NCI-H146 treated with DMSO at 0.1 percent for 48 hours (cell line): ENCODE measurements at regions not wholly inside any gene's neighbourhood (a gene's known extent, or its start where the extent isn't known, plus 50 kb on each side); places are given as distances from the start of the nearest gene placed in this dataset.

Experiments used
- DNase-seq: peaks from one replicate; lab custom pipeline; 2025; ENCODE audit not compliant: unreplicated experiment; lab: John Stamatoyannopoulos, UW

- DNase-seq, result no peak
Measured at GRCh38 chr17:68749349-68750207, 148.4 kb upstream of the FAM20A start.

DNA sequence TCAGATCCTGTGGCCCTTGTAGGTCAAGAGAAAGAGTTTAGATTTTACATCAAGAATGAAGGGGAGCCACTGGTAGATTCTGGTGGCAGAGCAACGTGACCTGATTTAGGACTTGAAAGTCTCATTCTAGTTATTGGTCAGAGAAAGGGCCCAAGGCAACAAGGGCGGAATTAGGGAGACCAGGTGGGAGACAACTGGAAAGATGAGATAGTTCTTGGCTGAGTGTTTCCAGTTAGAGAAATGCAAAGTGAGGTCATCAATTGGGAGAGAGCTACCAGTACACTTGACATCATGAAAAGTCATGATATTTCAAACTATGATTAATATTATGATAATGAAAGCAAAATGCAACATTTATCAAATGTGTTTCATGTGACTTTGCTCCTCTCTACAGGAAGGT lies 147.2 kb upstream of the FAM20A start:
- no peak for DNase-seq

- DNase-seq, result no peak
Measured at GRCh38 chr17:68740555-68741447, 139.6 kb upstream of the FAM20A start.

DNA sequence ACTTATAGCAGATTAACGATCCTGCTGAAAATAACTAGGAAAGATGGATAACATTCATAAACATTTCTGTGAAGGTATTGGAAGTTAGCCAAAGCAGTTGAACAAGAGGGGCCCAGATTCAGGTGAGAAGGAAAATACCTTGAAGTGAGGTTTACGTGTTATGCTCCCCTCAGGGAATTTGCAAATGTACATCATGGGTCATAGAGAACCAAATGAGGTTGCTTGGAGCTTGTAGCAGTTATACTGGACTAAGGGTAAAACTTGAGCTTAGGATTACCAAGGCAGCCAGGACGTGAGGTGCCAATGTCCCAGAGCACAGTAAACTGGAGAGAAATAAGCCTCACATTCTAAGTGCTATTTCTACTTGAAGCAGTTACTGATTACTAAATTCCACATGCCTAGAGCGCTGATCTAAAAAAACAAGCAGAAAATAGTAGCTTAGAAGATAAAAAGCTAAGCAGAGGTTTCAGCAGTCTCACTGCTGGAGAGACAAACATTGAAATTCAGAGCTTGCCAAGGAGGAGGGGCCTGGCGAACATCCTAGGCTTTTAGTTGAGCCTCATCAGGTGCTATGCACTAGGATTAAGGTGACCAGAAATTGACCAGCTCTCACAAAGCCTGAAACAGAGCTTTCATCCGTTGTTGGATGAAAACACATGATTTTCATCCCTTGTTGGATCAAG lies 136.7 kb upstream of the FAM20A start:
- DNase-seq, result no peak

- DNase-seq, result no peak
Measured at GRCh38 chr17:68734931-68735330, 133.8 kb upstream of the FAM20A start.

- DNase-seq, result no peak
Measured at GRCh38 chr17:68734187-68734900, 133.2 kb upstream of the FAM20A start.

DNA sequence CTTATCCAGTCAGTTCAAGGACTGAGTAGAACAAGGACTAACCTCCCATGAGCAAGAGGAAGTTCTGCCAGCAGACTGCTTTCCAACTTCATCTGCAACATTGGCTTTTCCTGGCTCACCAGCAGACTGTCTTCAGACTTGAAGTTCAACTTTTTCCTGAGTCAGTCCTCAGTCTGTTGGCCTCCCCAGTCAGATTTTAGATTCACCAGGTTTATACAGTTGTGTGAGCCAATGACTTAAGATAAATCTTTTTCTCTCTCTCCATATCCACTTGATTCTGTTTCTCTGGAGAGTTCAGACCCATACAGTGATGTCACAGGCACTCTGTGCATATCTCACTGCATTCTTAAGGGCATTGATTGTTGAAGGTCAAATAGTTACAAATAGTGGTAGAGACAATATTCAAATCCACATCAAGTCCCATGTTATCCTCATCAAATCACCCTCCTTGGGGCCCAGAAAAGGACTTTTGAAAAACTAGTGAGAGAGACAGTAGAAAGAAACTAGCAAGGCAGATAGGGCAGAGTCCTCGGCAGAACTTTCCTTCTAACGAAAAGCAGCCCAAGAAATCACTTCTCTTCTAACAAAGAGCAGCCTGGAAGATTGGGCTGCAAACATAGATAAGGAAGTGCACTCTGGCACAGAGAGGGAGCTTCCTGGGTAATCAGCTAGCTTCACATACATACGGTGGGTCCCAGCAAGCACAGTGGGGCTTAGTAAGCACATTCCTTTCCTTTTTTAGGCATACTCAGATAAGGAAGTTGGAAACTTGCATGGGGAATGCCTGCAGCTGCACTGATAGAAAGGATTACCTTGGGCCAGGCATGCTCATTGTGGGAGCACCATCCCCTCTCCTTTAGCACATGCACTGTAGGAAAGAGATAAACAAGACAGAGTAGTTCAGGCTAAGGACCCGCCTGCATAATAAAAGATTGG lies 132.3 kb upstream of the FAM20A start:
- DNase-seq, result no peak

DNA sequence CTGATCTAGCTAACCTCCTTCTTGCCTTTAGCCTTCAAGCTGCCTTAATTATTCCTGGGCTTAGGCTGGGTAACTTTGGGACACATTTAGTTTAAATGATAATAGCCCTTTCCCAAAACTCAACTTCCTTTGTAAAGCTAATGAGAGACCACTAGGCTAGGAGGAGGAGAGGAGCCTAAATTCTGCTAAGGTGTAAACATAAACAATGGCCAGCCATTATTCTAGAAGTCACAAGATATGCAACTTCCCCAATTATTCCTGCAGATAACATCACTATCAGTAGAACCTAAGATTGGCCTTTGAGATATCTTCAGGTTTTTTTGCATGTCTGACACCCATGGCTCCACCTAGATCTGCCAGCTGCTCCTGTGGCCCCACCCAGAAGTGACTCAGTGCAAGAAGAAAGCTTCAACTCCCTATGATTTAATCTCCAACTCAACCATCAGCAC lies 131.2 kb upstream of the FAM20A start:
- no peak for DNase-seq

GRCh38 chr17:68731465-68731864 lies 130.3 kb upstream of the FAM20A start:
- no peak for DNase-seq

DNA sequence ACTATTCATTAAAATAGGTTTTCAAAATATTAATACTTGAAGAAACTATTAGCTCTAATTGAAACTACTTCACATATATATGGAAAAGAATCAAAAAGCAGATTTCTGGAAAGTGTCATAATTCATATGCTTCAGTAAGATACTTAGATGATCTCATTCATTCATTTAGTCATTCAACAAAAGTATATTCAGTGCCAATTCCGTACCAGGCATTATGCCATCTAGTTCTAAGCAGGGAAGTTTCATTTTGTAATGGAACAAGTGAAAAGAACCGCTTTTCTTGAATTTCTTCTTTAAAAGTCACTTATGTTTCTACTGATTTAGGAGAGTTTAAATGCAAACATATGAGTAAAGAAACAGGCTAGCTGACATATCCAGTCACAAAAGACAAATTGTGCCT lies 118.3 kb upstream of the FAM20A start:
- no peak for DNase-seq

DNA sequence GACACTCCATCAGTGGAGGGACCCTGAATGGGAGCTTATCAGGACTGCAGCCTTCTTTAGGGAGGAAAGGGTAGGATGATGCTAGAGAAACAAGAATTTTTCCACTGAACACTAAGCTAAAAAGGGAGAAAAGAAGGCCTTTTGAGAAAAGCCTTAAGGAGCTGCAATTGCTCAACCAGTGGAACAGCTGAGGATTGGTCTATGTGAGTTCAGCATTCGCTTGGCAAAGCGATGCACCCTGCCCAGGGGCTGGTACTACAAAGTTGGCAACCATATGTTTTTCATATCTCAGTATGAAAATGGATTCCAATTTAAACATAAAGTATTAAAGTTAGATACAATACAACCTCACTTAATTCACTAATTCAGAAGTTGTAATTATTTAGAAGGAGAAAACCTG lies 117.8 kb upstream of the FAM20A start:
- no peak for DNase-seq

- no peak for DNase-seq
Measured at GRCh38 chr17:68718465-68718864, 117.3 kb upstream of the FAM20A start.

DNA sequence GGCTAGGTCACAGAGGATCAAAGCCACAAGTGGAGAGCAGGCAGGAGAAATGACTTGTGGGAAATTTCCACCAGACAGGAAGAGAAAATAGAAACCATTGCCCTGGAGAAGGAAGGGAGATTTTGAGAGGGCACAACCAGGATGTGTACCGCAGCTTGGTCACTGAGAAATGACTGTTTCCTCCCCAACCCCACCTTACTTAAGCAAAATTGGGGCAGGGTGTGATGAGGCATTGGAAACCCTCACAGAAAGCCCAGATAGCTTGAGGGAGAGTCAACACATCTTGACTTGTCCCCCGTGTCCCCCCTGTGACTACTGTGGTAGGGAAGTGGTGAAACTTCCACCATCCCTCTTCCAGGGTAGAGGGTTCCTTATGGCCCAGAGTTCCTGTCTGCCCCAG lies 113.5 kb upstream of the FAM20A start:
- no peak for DNase-seq

GRCh38 chr17:68711858-68712257 lies 110.7 kb upstream of the FAM20A start:
- no peak for DNase-seq

GRCh38 chr17:68710976-68711375 lies 109.8 kb upstream of the FAM20A start:
- no peak for DNase-seq

- no peak for DNase-seq
Measured at GRCh38 chr17:68710035-68710780, 109.0 kb upstream of the FAM20A start.

DNA sequence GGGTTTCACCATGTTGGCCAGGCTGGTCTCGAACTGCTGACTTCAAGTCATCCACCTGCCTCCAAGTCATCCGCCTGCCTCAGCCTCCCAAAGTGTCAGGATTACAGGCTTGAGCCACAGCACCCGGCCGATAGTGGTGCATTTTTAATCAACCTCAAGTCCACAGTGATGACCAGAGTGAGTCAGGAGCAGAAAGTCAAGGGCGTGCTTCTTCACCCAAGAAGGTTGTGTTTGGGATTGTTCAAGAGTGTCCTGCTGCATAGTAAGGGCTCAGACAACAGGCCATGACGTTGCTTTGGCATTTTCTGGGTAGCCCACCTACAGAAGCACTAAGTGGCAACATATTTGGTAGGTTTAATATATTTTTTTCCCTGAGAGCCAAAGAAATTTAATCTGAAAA lies 108.3 kb upstream of the FAM20A start:
- DNase-seq, result no peak

DNA sequence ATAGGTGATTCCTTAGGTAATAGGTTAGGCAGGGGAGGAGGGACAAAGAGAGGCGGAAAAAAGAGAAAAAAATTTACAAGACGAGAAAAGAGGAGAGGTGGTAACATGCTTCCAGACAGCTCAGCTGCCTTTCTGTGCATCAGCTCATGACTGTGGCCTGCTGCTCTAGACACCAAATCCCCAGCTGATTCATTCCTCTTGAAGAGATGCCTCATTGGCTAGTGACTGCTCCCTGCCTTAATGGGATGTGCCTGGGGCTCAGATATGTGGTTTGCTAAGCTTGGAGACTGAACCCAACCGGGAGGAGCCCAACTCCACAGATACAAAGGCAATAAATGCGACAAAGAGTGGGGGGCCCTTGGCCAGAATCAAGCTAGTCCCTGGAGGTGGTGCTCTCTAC lies 105.9 kb upstream of the FAM20A start:
- DNase-seq, result no peak

- DNase-seq, result no peak
Measured at GRCh38 chr17:68706356-68706920, 105.3 kb upstream of the FAM20A start.
